RPMI8226 (cell line): ENCODE measurements at regions not wholly inside any gene's neighbourhood (a gene's known extent, or its start where the extent isn't known, plus 50 kb on each side); places are given as distances from the start of the nearest gene placed in this dataset.

Source experiments
- DNase-seq: peaks from one replicate; pipeline ENCODE4 v3.0.0-alpha.2; 2015

DNA sequence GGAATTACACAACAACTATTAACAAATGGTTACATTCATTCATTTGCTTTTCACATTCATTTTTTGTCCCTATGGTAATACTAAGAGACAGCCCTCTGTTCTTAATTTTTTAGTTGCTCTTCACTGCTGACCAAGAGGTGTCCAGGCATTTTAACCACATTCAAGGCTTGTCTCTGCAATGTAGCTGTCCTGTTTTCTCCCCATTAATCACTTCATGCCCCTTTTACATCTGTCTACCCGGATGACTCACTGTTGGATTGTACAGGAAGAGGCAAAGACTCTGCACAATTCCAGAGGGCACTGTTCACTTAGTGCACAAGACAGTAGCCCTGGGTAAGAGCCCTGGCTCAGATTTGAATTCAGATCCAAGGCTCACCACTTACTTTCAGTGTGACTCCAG is 168.5 kb downstream of the NOC3L start:
- DNase-seq = no peak

DNA sequence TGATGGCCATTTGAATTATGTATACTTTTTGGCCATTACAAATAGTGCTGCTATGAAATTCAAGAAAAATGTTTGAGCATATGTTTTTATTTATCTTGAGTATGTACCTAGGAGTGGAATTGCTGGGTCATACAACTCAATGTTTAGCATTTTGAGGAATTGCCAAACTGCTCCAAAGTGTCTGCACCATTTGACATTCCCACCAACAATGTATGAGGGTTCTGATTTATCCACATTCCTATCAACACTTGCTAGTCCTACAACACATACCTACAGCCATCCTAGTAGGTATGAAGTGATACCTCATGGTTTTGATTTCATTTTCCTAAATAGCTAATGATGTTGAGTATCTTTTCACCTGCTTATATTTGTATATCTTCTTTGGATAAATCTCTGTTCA is 165.5 kb downstream of the NOC3L start:
- no peak for DNase-seq

DNA sequence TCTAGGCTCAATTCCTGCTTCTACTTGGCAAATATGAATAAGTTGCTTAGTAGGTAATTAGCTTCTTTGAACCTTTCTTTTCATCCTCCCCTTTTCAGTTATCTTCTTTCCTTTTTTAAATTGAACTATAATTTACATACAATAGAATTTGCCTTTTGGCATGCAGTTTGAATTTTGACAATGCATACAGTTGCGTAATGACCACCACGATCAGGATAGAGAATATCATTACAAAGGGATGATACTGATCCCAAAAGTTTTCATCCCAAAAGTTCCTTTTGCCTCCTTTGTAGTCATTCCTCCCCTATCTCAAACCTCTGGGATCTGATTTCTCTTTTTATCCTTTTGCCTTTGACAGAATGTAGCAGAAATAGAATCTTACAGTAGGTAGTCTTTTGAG is 164.4 kb downstream of the NOC3L start:
- DNase-seq = no peak

DNA sequence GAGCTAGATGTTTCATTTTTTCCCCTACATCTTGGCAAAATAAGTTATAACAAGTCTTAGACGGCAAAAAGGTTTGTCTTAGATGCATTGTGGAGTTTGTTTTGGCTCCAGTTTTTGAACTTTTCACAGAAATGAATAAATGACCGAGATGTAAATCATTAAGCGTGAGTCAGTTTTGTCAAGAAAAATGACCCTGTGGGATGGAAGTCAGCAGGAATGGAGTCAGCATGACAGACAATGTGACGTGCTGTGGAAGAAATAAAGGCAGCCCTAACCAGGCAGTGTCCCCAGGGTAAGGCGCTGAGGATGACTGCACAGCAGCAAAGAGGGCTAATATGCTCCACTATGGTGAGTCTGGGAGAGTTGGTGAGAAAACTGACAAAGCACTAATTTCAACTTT is 163.2 kb downstream of the NOC3L start:
- no peak for DNase-seq

DNA sequence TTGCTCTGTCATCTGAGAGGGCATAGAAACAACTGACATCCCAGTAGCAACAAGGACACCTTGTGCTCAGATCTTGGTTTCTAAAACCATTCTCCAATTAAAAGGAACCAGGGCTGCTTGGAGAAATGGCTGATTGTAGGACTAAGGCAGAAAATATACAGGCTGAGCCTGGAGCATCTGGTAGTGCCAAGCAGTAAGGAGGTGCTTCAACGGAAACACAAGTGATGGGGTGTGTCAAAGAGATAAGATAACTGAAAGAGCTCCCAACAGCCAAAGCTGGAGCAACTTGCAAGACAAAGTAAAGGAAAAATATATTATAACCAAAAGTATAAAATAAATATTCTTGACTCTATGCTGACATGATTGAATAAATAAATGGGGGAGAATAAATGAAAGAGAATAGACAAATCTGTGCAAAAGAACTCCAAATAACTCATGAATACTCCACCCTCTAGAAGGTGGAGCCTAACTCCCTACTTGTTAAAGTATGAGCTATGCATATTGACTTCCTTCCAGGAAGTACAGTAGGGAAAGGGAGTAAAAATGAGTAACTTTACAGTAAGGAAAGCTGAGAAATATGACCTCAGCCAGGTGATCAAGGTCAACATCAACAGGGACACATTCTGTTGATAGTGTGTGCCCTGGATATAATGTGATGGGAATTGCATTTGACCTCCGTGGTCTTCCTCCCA is 162.4 kb downstream of the NOC3L start:
- DNase-seq = no peak

- no peak for DNase-seq
Measured at GRCh38 chr10:94205396-94205831, 157.3 kb downstream of the NOC3L start.

DNA sequence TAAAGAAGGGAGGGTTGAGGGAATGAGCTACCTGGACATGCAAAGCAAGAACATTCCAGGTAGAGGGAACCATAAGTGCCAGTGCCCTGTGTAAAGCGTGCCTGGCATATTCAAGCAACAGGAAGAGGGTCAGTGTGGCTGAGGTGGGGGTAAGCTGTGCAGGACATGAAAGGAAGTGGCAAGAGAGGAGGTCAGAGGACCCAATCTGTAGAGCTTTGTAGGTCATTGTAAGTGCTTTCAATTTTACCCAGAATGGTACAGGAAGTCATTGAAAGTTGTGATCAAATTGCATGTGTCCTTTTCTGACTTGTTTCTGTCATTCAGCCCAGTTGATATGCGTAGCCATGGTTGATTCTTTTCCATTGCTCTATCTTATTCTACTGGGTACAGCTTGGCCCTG is 156.6 kb downstream of the NOC3L start:
- no peak for DNase-seq

GRCh38 chr10:94208315-94208714 is 154.4 kb downstream of the NOC3L start:
- DNase-seq = no peak

DNA sequence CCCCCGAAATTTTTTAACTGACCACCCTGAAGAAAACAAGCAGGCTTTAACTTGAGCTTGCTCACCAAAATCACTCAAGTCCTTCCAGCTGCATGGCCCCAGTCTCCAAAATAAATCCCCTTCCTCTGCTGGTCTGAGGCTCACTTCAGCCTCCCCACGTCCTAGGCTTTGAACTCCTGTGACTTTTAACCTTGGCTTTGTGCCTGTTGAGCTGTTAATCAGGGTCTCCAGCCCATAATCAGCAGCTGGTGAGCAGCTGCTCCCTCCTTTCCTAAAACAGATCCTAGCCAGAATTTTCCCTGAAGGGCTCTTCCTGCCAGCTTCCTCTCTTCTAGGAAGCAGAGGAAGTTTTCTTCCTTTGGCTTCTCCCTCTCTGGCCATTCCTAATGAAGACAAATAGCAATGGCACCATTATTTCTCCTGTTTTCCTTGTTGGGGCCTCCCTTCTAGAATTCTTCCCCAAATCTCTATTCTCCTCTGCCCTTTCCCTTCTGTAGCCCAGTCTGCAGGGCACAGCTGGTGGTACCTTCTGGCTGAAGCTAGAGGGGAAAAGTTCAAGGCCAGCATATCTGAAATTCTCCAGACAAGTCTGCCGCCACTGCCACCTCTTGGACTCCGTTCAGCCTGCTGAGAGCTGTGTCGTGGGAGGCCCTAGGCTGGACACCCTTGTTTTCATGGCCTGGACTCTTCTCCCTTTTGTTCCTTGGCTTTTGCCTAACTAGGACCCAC is 152.1 kb downstream of the NOC3L start:
- no peak for DNase-seq

- no peak for DNase-seq
Measured at GRCh38 chr10:94211169-94211510, 151.6 kb downstream of the NOC3L start.

DNA sequence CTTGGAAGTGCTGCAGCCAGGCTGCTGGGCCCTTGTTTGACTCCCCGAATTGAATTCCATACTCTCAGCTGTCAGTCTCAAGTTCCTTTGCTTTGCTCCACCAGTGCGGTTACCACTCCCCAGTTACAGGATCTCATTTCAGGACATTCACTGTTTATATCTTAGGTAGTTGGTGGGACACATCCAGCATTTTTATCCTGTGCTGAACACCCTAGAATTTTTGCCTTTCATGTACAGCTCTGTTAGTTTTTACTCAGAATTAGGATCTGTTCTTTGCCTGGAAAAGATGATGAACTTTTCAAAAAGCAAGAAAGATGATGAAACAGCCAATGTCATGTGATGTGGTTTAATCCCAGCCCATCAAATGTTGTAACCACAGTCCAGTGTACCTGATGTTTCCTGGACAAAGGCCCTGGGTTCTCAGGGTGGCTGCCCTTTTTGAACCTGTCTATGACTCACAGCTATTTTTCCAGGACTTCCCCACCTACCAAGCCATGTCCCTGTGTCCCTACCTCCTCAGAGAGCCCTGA is 149.7 kb downstream of the NOC3L start:
- DNase-seq = no peak

- DNase-seq = no peak
Measured at GRCh38 chr10:94213980-94214379, 148.8 kb downstream of the NOC3L start.

GRCh38 chr10:94214481-94214893 is 148.3 kb downstream of the NOC3L start:
- no peak for DNase-seq

GRCh38 chr10:94216201-94216600 is 146.5 kb downstream of the NOC3L start:
- no peak for DNase-seq

GRCh38 chr10:94217411-94217810 is 145.3 kb downstream of the NOC3L start:
- DNase-seq = no peak

- no peak for DNase-seq
Measured at GRCh38 chr10:94218493-94219183, 144.1 kb downstream of the NOC3L start.

GRCh38 chr10:94219829-94220228 is 142.9 kb downstream of the NOC3L start:
- no peak for DNase-seq

DNA sequence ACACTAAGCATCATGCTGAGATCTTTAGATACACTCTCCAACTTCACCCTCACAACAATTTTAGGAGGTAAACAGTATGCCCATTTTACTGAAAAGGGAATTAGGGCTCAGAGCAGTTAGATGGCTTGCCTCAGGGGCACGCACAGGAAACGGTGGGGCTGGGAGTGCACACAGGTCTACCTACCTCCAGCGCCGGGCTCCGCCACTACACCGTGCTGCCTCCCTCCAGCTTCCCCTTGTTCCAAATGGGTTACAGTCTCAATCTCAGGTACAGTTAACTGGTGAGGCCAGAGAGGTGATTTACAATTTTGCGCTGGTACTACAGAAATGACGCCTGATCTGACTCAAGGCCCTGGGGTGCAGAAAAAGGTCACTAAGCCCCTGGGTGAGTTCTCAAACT is 142.0 kb downstream of the NOC3L start:
- DNase-seq = no peak

- no peak for DNase-seq
Measured at GRCh38 chr10:94223702-94224370, 138.9 kb downstream of the NOC3L start.

GRCh38 chr10:94224656-94225055 is 138.1 kb downstream of the NOC3L start:
- DNase-seq = no peak

GRCh38 chr10:94225589-94225988 is 137.2 kb downstream of the NOC3L start:
- DNase-seq = no peak

DNA sequence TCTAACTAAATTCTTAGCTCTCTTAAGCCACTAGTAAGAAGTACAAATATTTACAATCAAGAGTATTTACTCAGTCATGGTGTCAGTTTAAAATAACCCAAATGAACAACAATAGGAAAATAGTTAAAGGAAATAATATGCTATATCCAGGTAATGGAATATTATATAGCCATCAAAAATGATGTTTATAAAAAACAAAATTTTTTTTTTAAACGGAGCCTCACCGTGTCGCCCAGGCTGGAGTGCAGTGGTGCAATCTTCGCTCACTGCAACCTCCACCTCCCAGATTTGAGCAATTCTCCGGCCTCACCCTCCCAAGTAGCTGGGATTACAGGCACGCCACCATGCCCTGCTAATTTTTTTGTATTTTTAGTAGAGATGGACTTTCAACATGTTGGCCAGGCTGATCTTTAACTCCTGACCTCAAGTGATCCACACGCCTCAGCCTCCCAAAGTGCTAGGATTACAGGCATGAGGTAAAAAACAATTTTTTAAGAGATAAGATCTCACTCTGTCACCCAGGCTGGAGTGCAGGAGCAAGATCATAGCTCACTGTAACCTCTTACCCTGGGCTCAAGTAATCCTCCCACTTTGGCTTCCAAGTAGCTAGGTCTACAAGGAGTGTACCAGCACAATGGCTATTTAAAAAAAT is 132.5 kb downstream of the NOC3L start:
- no peak for DNase-seq
